H9 (cell line): ENCODE measurements at regions not wholly inside any gene's neighbourhood (a gene's known extent, or its start where the extent isn't known, plus 50 kb on each side); places are given as distances from the start of the nearest gene placed in this dataset.

ENCODE experiments used
- DNase-seq: peaks from one replicate; pipeline ENCODE4 v3.0.0-alpha.2; 2017
- H2AFZ ChIP-seq: one replicate; pipeline ENCODE4 v1.6.1; 2013; ENCODE audit warnings: mild to moderate bottlenecking, low read length, control low read depth, moderate library complexity
- H2AK5ac ChIP-seq: 2 replicates; pipeline ENCODE4 v1.6.1; 2013; ENCODE audit warnings: low read length, control low read depth, mixed read lengths; ENCODE audit not compliant: insufficient read length
- H2BK120ac ChIP-seq: one replicate; pipeline ENCODE4 v1.6.1; 2013; ENCODE audit warnings: low read depth, mild to moderate bottlenecking, low read length, control low read depth, inconsistent platforms; ENCODE audit not compliant: poor library complexity, severe bottlenecking
- H2BK12ac ChIP-seq: 2 replicates; pipeline ENCODE4 v1.6.1; 2013; ENCODE audit warnings: low read length, control low read depth, mixed read lengths, low read depth; ENCODE audit not compliant: insufficient read length
- H2BK15ac ChIP-seq: 2 replicates; pipeline ENCODE4 v1.6.1; 2013; ENCODE audit warnings: low read depth, low read length, control low read depth
- H2BK20ac ChIP-seq: one replicate; pipeline ENCODE4 v1.6.1; 2013; ENCODE audit warnings: low read depth, mild to moderate bottlenecking, low read length, control low read depth, inconsistent platforms; ENCODE audit not compliant: poor library complexity, severe bottlenecking
- H2BK5ac ChIP-seq: 2 replicates; pipeline ENCODE4 v1.6.1; 2013; ENCODE audit warnings: low read length, control low read depth, mixed read lengths; ENCODE audit not compliant: insufficient read length
- H3K14ac ChIP-seq: 2 replicates; pipeline ENCODE4 v1.6.1; 2013; ENCODE audit warnings: low read length, control low read depth; ENCODE audit not compliant: insufficient read depth
- H3K18ac ChIP-seq: 2 replicates; pipeline ENCODE4 v1.6.1; 2013; ENCODE audit warnings: low read depth, mild to moderate bottlenecking, mixed read lengths, low read length, control low read depth; ENCODE audit not compliant: insufficient read length
- H3K23ac ChIP-seq: 2 replicates; pipeline ENCODE4 v1.6.1; 2013; ENCODE audit warnings: low read length, control low read depth, mixed read lengths, low read depth; ENCODE audit not compliant: insufficient read length
- H3K23me2 ChIP-seq: 2 replicates; pipeline ENCODE4 v1.6.1; 2013; ENCODE audit warnings: low read depth, mild to moderate bottlenecking, mixed read lengths, low read length, control low read depth; ENCODE audit not compliant: insufficient read length, poor library complexity, severe bottlenecking
- H3K27ac ChIP-seq: 2 replicates; pipeline ENCODE4 v1.5.1; 2013; ENCODE audit warnings: low read length, control low read depth, mixed read lengths, low read depth; ENCODE audit not compliant: insufficient read length
- H3K27me3 ChIP-seq: 2 replicates; pipeline ENCODE4 v1.6.1; 2013; ENCODE audit warnings: low read length, control low read depth, inconsistent platforms; ENCODE audit not compliant: insufficient read depth
- H3K4ac ChIP-seq: 2 replicates; pipeline ENCODE4 v1.6.1; 2013; ENCODE audit warnings: low read depth, mild to moderate bottlenecking, control low read depth, inconsistent platforms, low read length, moderate library complexity
- H3K4me1 ChIP-seq: 2 replicates; pipeline ENCODE4 v1.6.1; 2013; ENCODE audit warnings: low read length, control low read depth, inconsistent platforms; ENCODE audit not compliant: insufficient read depth
- H3K4me2 ChIP-seq: 2 replicates; pipeline ENCODE4 v1.6.1; 2013; ENCODE audit warnings: low read length, control low read depth, mixed read lengths; ENCODE audit not compliant: insufficient read length, insufficient read depth
- H3K56ac ChIP-seq: 2 replicates; pipeline ENCODE4 v1.6.1; 2013; ENCODE audit warnings: low read depth, mild to moderate bottlenecking, mixed read lengths, low read length, control low read depth; ENCODE audit not compliant: insufficient read length
- H3K79me1 ChIP-seq: 2 replicates; pipeline ENCODE4 v1.6.1; 2013; ENCODE audit warnings: low read depth, mild to moderate bottlenecking, moderate library complexity, low read length, control low read depth, inconsistent platforms; ENCODE audit not compliant: insufficient read depth, poor library complexity, severe bottlenecking
- H3K79me2 ChIP-seq: 2 replicates; pipeline ENCODE4 v1.6.1; 2013; ENCODE audit warnings: low read length, control low read depth, inconsistent platforms; ENCODE audit not compliant: insufficient read depth
- H3K9ac ChIP-seq: 2 replicates; pipeline ENCODE4 v1.6.1; 2013; ENCODE audit warnings: low read length, control low read depth, mixed read lengths; ENCODE audit not compliant: insufficient read length; ENCODE audit errors: extremely low read depth
- H3K9me3 ChIP-seq: one replicate; pipeline ENCODE4 v1.6.1; 2013; ENCODE audit warnings: low read depth, low read length, inconsistent platforms; ENCODE audit not compliant: control insufficient read depth
- H3T11ph ChIP-seq: one replicate; pipeline ENCODE4 v1.6.1; 2013; ENCODE audit warnings: mild to moderate bottlenecking, low read length, control low read depth, inconsistent platforms
- H4K20me1 ChIP-seq: one replicate; pipeline ENCODE4 v1.6.1; 2013; ENCODE audit not compliant: control insufficient read depth, insufficient read length, insufficient read depth
- H4K5ac ChIP-seq: 2 replicates; pipeline ENCODE4 v1.6.1; 2013; ENCODE audit warnings: low read depth, mild to moderate bottlenecking, mixed read lengths, low read length, control low read depth; ENCODE audit not compliant: insufficient read length
- H4K8ac ChIP-seq: replicated peaks from 2 replicates; pipeline ENCODE4 v1.6.1; 2013; ENCODE audit warnings: low read length, control low read depth, mixed read lengths, low read depth; ENCODE audit not compliant: insufficient read length
- H4K91ac ChIP-seq: 2 replicates; pipeline ENCODE4 v1.6.1; 2013; ENCODE audit warnings: low read depth, mild to moderate bottlenecking, moderate library complexity, mixed read lengths, low read length, control low read depth; ENCODE audit not compliant: insufficient read length
- H3K27ac Mint-ChIP-seq, 3 experiments: 2 replicates in 2 of 3; 3 replicates in 1 of 3; pipeline ENCODE4 v1.8.0; 2020 to 2021; ENCODE audit warnings: mixed read lengths in 3 of 3, mild to moderate bottlenecking in 1 of 3, moderate library complexity in 1 of 3
- H3K27me3 Mint-ChIP-seq: 2 replicates; pipeline ENCODE4 v1.8.0; 2021; ENCODE audit warnings: low read depth, mild to moderate bottlenecking, moderate library complexity, mixed read lengths
- H3K36me3 Mint-ChIP-seq, 3 experiments: 2 replicates in 2 of 3; 3 replicates in 1 of 3; pipeline ENCODE4 v1.8.0; 2020 to 2021; ENCODE audit warnings: low read depth in 3 of 3, mixed read lengths in 3 of 3; ENCODE audit not compliant: insufficient read depth in 1 of 3
- H3K4me1 Mint-ChIP-seq, 2 experiments: 2 replicates each; pipeline ENCODE4 v1.8.0; 2020; ENCODE audit warnings: mixed read lengths in 2 of 2
- H3K4me3 Mint-ChIP-seq, 2 experiments: 2 replicates in 1 of 2; 3 replicates in 1 of 2; pipeline ENCODE4 v1.8.0; 2020 to 2021; ENCODE audit warnings: mild to moderate bottlenecking in 2 of 2, mixed read lengths in 2 of 2, moderate library complexity in 1 of 2
- H3K9me3 Mint-ChIP-seq, 2 experiments: 2 replicates in 1 of 2; 3 replicates in 1 of 2; pipeline ENCODE4 v1.8.0; 2020; ENCODE audit warnings: mild to moderate bottlenecking in 2 of 2, mixed read lengths in 2 of 2, moderate library complexity in 1 of 2
- WGBS: extraction: QIAGEN DNeasy Blood & Tissue Kit; methylation state at CpG from one replicate; pipeline ENCODE4 v1.1.7; 2013; ENCODE audit warnings: missing lambda C conversion rate, low lambda C conversion rate, mixed read lengths; ENCODE audit not compliant: insufficient read length; ENCODE audit errors: extremely low coverage; 5-methylcytosine and 5-hydroxymethylcytosine counted together
- TF ChIP-seq, protein P1 (sequence below): fragments of 200-600 bp; sonication (generic); conservative IDR thresholded peaks from 3 replicates; pipeline ENCODE4 v1.8.0; 2021; ENCODE audit warnings: antibody characterized with exemption, mild to moderate bottlenecking

DNA sequence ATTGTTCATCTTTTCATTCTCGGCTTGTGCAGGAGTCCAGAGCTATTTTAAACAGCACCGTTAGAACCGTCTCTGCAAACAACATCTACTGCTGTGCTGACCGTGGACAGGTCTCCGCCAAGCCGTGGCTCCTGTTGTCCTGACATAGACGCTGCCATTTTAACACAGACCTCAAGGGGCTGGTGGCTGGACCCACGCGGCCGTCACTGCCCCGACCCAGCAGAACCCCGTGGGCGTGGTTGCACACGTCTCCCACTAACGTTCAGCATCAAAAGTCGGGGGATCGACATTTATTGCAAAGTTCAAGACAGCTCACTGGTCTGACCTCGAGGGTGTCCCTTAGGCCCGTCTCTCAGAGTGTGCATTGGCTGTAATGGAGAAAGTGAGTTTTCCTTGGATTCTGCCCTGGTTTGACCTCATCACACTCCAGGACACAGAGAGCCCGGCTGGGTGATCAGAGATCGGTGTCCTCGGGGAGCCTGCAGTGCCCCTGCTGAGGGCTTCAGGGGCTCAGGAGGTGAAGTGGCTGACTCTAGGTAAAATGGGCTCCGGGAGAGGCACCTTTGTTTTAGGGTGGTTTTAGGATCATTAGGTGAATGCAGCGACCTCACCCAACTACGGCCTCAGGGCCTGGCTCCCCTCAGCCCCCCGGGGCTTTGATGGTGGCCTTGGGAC is 363.2 kb downstream of the THBS2 start:
- H3K4me1 Mint-ChIP-seq, result peaks cover 3 to 6% of the 10 kb centered on the region in 2 experiments; a peak in 3 of 4 replicates

More for the DNA sequence above, 363.2 kb downstream of the THBS2 start:
- no peak overlapping the region for H2BK20ac ChIP-seq
- no peak overlapping the region for H3K27ac Mint-ChIP-seq
- no peak overlapping the region for H2AK5ac ChIP-seq
- H3K9ac ChIP-seq, result no peak overlapping the region
- no peak overlapping the region for H3K27ac ChIP-seq
- H3K36me3 Mint-ChIP-seq, result no peaks in the 10 kb centered on the region
- no peak overlapping the region for H4K5ac ChIP-seq
- H2BK12ac ChIP-seq, result no peak overlapping the region
- peaks cover 2% of the 10 kb centered on the region; the same call in 1 of the 2 replicates for H3K4me1 ChIP-seq
- H3K18ac ChIP-seq, result no peak overlapping the region
- WGBS, result no CpG with 5 or more reads among the region's 26 CpGs
- H4K91ac ChIP-seq, result no peak overlapping the region
- no peak overlapping the region for H2AFZ ChIP-seq
- no peaks in the 10 kb centered on the region for H3K79me2 ChIP-seq
- H3K79me1 ChIP-seq, result no peaks in the 10 kb centered on the region
- H3K27me3 ChIP-seq, result no peaks in the 10 kb centered on the region
- H3K23me2 ChIP-seq, result no peaks in the 10 kb centered on the region
- no peak overlapping the region for H3T11ph ChIP-seq
- H4K20me1 ChIP-seq, result no peaks in the 10 kb centered on the region
- no peaks in the 10 kb centered on the region; a peak in 1 of 5 replicates for H3K9me3 Mint-ChIP-seq
- H2BK120ac ChIP-seq, result no peak overlapping the region
- TF ChIP-seq, protein P1, sequence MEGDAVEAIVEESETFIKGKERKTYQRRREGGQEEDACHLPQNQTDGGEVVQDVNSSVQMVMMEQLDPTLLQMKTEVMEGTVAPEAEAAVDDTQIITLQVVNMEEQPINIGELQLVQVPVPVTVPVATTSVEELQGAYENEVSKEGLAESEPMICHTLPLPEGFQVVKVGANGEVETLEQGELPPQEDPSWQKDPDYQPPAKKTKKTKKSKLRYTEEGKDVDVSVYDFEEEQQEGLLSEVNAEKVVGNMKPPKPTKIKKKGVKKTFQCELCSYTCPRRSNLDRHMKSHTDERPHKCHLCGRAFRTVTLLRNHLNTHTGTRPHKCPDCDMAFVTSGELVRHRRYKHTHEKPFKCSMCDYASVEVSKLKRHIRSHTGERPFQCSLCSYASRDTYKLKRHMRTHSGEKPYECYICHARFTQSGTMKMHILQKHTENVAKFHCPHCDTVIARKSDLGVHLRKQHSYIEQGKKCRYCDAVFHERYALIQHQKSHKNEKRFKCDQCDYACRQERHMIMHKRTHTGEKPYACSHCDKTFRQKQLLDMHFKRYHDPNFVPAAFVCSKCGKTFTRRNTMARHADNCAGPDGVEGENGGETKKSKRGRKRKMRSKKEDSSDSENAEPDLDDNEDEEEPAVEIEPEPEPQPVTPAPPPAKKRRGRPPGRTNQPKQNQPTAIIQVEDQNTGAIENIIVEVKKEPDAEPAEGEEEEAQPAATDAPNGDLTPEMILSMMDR, result no peak
- no peak for DNase-seq
- no peak overlapping the region for H3K23ac ChIP-seq
- no peak overlapping the region for H3K56ac ChIP-seq
- H3K14ac ChIP-seq, result no peak overlapping the region; the same call in 1 of the 2 replicates
- H3K4me2 ChIP-seq, result no peak overlapping the region
- no peaks in the 10 kb centered on the region for H3K27me3 Mint-ChIP-seq
- no peak overlapping the region for H3K4ac ChIP-seq
- no peak overlapping the region for H2BK15ac ChIP-seq
- H3K4me3 Mint-ChIP-seq, result no peak overlapping the region
- H4K8ac ChIP-seq, result no peak overlapping the region
- no peaks in the 10 kb centered on the region for H3K9me3 ChIP-seq
- no peak overlapping the region for H2BK5ac ChIP-seq
